ENCODE measurements at regions not wholly inside any gene's neighbourhood (a gene's known extent, or its start where the extent isn't known, plus 50 kb on each side); places are given as distances from the start of the nearest gene placed in this dataset.
A peak's percentile ranks its signal among the peaks of the same experiment; 100 is the strongest.

- Histone ChIP-seq H3K79me1 (ENCODE audit: low read length) (no peaks in the 10 kb centered on the region), H3K4ac (ENCODE audit: low read depth, low read length) (no peak overlapping the region), H3K4me1 (ENCODE audit: control insufficient read depth in 1 of 2, insufficient read depth in 2 of 2, low read length in 2 of 2) (peaks cover 5% of the 10 kb centered on the region in 2 experiments), H2AK5ac (ENCODE audit: low read length) (no peak overlapping the region), H3K4me2 (ENCODE audit: low read length) (no peak overlapping the region), H3K23ac (ENCODE audit: low read length) (no peak overlapping the region), H3K79me2 (ENCODE audit: control insufficient read depth, insufficient read depth, low read length, poor library complexity) (no peaks in the 10 kb centered on the region), H2BK5ac (ENCODE audit: low read depth, low read length, poor library complexity) (no peak overlapping the region), H4K8ac (ENCODE audit: low read depth, low read length) (no peak overlapping the region), H2BK12ac (ENCODE audit: low read length) (no peak overlapping the region), H3K9ac (ENCODE audit: low read length) (no peak overlapping the region), H4K91ac (ENCODE audit: low read depth, low read length) (no peak overlapping the region), H2AFZ (ENCODE audit: insufficient read depth, low read length, poor library complexity) (no peak overlapping the region), H3K36me3 (ENCODE audit: control insufficient read depth in 1 of 2, insufficient read depth in 2 of 2, low read length in 2 of 2) (no peaks in the 10 kb centered on the region), H3K27me3 (ENCODE audit: insufficient read depth, low read length) (no peaks in the 10 kb centered on the region), H3K9me3 (ENCODE audit: insufficient read depth, low read depth, low read length) (no peaks in the 10 kb centered on the region), H3K14ac (ENCODE audit: low read length) (no peak overlapping the region), H4K12ac (ENCODE audit: low read depth, low read length) (no peak overlapping the region), H2BK120ac (ENCODE audit: insufficient read depth, low read length, poor library complexity) (no peak overlapping the region), H3K27ac (ENCODE audit: low read depth, low read length) (no peak overlapping the region), H3K4me3 (ENCODE audit: low read depth, low read length) (no peak overlapping the region), H3K18ac (ENCODE audit: low read length) (no peak overlapping the region)
- WGBS (ENCODE audit: extremely low coverage, insufficient coverage, insufficient read length) = no CpG with 5 or more reads among the region's 6 CpGs
- DNase-seq = peak; percentile 6 to 30
Measured at GRCh38 chr5:163993126-163993525, 487.7 kb downstream of the MAT2B start.

- no peaks in the 10 kb centered on the region for H3K36me3 ChIP-seq (ENCODE audit: control insufficient read depth in 1 of 2, insufficient read depth in 2 of 2, low read length in 2 of 2)
- H2AK5ac ChIP-seq (ENCODE audit: low read length) = no peak overlapping the region
- no peak overlapping the region for H3K4me3 ChIP-seq (ENCODE audit: low read depth, low read length)
- H4K12ac ChIP-seq (ENCODE audit: low read depth, low read length) = no peak overlapping the region
- H2BK5ac ChIP-seq (ENCODE audit: low read depth, low read length, poor library complexity) = no peak overlapping the region
- H3K14ac ChIP-seq (ENCODE audit: low read length) = no peak overlapping the region
- H3K79me2 ChIP-seq (ENCODE audit: control insufficient read depth, insufficient read depth, low read length, poor library complexity) = no peaks in the 10 kb centered on the region
- no peak overlapping the region for H3K4me2 ChIP-seq (ENCODE audit: low read length)
- H3K4me1 ChIP-seq (ENCODE audit: control insufficient read depth in 1 of 2, insufficient read depth in 2 of 2, low read length in 2 of 2) = peaks cover 5% of the 10 kb centered on the region in 2 experiments
- no peak overlapping the region for H2AFZ ChIP-seq (ENCODE audit: insufficient read depth, low read length, poor library complexity)
- no peak overlapping the region for H3K4ac ChIP-seq (ENCODE audit: low read depth, low read length)
- no peak overlapping the region for H4K8ac ChIP-seq (ENCODE audit: low read depth, low read length)
- no peak overlapping the region for H2BK12ac ChIP-seq (ENCODE audit: low read length)
- H2BK120ac ChIP-seq (ENCODE audit: insufficient read depth, low read length, poor library complexity) = no peak overlapping the region
- H3K27me3 ChIP-seq (ENCODE audit: insufficient read depth, low read length) = no peaks in the 10 kb centered on the region
- WGBS (ENCODE audit: extremely low coverage, insufficient coverage, insufficient read length) = no CpG with 5 or more reads among the region's 4 CpGs
- H4K91ac ChIP-seq (ENCODE audit: low read depth, low read length) = no peak overlapping the region
- no peak overlapping the region for H3K9ac ChIP-seq (ENCODE audit: low read length)
- no peak for DNase-seq
- no peaks in the 10 kb centered on the region for H3K9me3 ChIP-seq (ENCODE audit: insufficient read depth, low read depth, low read length)
- H3K27ac ChIP-seq (ENCODE audit: low read depth, low read length) = no peak overlapping the region
- H3K23ac ChIP-seq (ENCODE audit: low read length) = no peak overlapping the region
- no peaks in the 10 kb centered on the region for H3K79me1 ChIP-seq (ENCODE audit: low read length)
- H3K18ac ChIP-seq (ENCODE audit: low read length) = no peak overlapping the region
Measured at GRCh38 chr5:163995206-163995605, 489.8 kb downstream of the MAT2B start.

GRCh38 chr5:163997965-163998364 is 492.5 kb downstream of the MAT2B start:
- Histone ChIP-seq H2BK5ac (ENCODE audit: low read depth, low read length, poor library complexity) (no peak overlapping the region), H3K14ac (ENCODE audit: low read length) (no peak overlapping the region), H3K27ac (ENCODE audit: low read depth, low read length) (no peak overlapping the region), H3K23ac (ENCODE audit: low read length) (no peak overlapping the region), H3K27me3 (ENCODE audit: insufficient read depth, low read length) (no peaks in the 10 kb centered on the region), H3K79me2 (ENCODE audit: control insufficient read depth, insufficient read depth, low read length, poor library complexity) (no peaks in the 10 kb centered on the region), H4K12ac (ENCODE audit: low read depth, low read length) (no peak overlapping the region), H2AK5ac (ENCODE audit: low read length) (no peak overlapping the region), H2BK12ac (ENCODE audit: low read length) (no peak overlapping the region), H2BK120ac (ENCODE audit: insufficient read depth, low read length, poor library complexity) (no peak overlapping the region), H3K9me3 (ENCODE audit: insufficient read depth, low read depth, low read length) (no peaks in the 10 kb centered on the region), H2AFZ (ENCODE audit: insufficient read depth, low read length, poor library complexity) (no peak overlapping the region), H3K4me2 (ENCODE audit: low read length) (no peak overlapping the region), H4K8ac (ENCODE audit: low read depth, low read length) (no peak overlapping the region), H3K79me1 (ENCODE audit: low read length) (peaks cover under 1% of the 10 kb centered on the region), H3K36me3 (ENCODE audit: control insufficient read depth in 1 of 2, insufficient read depth in 2 of 2, low read length in 2 of 2) (no peaks in the 10 kb centered on the region), H3K4ac (ENCODE audit: low read depth, low read length) (no peak overlapping the region), H3K4me1 (ENCODE audit: control insufficient read depth in 1 of 2, insufficient read depth in 2 of 2, low read length in 2 of 2) (peaks cover 3 to 10% of the 10 kb centered on the region in 2 experiments), H3K9ac (ENCODE audit: low read length) (no peak overlapping the region), H3K18ac (ENCODE audit: low read length) (no peak overlapping the region), H3K4me3 (ENCODE audit: low read depth, low read length) (no peak overlapping the region), H4K91ac (ENCODE audit: low read depth, low read length) (no peak overlapping the region)
- DNase-seq = no peak

GRCh38 chr5:164000241-164000640 is 494.8 kb downstream of the MAT2B start:
- H2BK5ac ChIP-seq (ENCODE audit: low read depth, low read length, poor library complexity) = no peak overlapping the region
- peaks cover 0 to 6% of the 10 kb centered on the region in 2 experiments for H3K4me1 ChIP-seq (ENCODE audit: control insufficient read depth in 1 of 2, insufficient read depth in 2 of 2, low read length in 2 of 2)
- H3K18ac ChIP-seq (ENCODE audit: low read length) = no peak overlapping the region
- no peaks in the 10 kb centered on the region for H3K27me3 ChIP-seq (ENCODE audit: insufficient read depth, low read length)
- no peak overlapping the region for H4K91ac ChIP-seq (ENCODE audit: low read depth, low read length)
- H3K9ac ChIP-seq (ENCODE audit: low read length) = no peak overlapping the region
- H3K36me3 ChIP-seq (ENCODE audit: control insufficient read depth in 1 of 2, insufficient read depth in 2 of 2, low read length in 2 of 2) = no peaks in the 10 kb centered on the region
- no peaks in the 10 kb centered on the region for H3K9me3 ChIP-seq (ENCODE audit: insufficient read depth, low read depth, low read length)
- no peak overlapping the region for H3K4ac ChIP-seq (ENCODE audit: low read depth, low read length)
- no peak overlapping the region for H2AFZ ChIP-seq (ENCODE audit: insufficient read depth, low read length, poor library complexity)
- no peak overlapping the region for H4K12ac ChIP-seq (ENCODE audit: low read depth, low read length)
- H3K4me2 ChIP-seq (ENCODE audit: low read length) = no peak overlapping the region
- no peak overlapping the region for H3K27ac ChIP-seq (ENCODE audit: low read depth, low read length)
- no peak overlapping the region for H3K4me3 ChIP-seq (ENCODE audit: low read depth, low read length)
- no peak overlapping the region for H3K23ac ChIP-seq (ENCODE audit: low read length)
- H4K8ac ChIP-seq (ENCODE audit: low read depth, low read length) = no peak overlapping the region
- no peaks in the 10 kb centered on the region for H3K79me2 ChIP-seq (ENCODE audit: control insufficient read depth, insufficient read depth, low read length, poor library complexity)
- H3K79me1 ChIP-seq (ENCODE audit: low read length) = peaks cover 2% of the 10 kb centered on the region
- no peak overlapping the region for H2AK5ac ChIP-seq (ENCODE audit: low read length)
- WGBS (ENCODE audit: extremely low coverage, insufficient coverage, insufficient read length) = no CpG with 5 or more reads among the region's 3 CpGs
- H2BK120ac ChIP-seq (ENCODE audit: insufficient read depth, low read length, poor library complexity) = no peak overlapping the region
- no peak overlapping the region for H3K14ac ChIP-seq (ENCODE audit: low read length)
- no peak overlapping the region for H2BK12ac ChIP-seq (ENCODE audit: low read length)
- DNase-seq = no peak

Data from trophoblast cell (in vitro differentiated cells and primary cell).